ENCODE measurements at regions not wholly inside any gene's neighbourhood (a gene's known extent, or its start where the extent isn't known, plus 50 kb on each side); places are given as distances from the start of the nearest gene placed in this dataset.

DNA sequence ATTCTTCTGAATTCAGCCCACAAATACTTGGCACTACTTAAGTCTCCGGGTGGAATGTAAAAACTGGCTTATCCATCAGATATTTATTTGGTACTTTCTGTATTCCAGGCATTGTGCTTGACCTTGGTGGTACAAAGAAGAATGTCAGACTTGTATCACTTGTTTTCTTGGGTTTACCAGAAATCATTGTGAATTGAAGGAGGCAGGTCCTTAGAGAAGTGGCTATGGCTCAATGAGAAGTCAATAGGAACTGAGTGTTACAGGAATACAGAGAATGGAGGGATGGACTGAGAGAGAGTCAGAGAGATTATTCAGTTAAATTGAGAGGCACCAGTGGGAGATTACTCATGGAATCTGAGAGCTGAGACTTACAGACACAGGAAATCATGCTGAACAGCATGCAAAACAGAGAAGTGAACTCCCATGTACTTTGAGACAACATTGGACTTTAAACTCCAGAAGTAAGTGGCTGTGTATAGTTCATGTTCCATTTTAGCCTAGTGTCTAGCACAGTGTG is 704.1 kb downstream of the CDH11 start:
- no peak for TF ChIP-seq TAF1 (IDR thresholded peaks at IDR 0.05; ENCODE audit: low read depth)
- TF ChIP-seq EZH2 (IDR thresholded peaks at IDR 0.05; ENCODE audit: borderline replicate concordance, insufficient read depth, low read length, poor library complexity, severe bottlenecking) = no peak
- TF ChIP-seq, protein P1, sequence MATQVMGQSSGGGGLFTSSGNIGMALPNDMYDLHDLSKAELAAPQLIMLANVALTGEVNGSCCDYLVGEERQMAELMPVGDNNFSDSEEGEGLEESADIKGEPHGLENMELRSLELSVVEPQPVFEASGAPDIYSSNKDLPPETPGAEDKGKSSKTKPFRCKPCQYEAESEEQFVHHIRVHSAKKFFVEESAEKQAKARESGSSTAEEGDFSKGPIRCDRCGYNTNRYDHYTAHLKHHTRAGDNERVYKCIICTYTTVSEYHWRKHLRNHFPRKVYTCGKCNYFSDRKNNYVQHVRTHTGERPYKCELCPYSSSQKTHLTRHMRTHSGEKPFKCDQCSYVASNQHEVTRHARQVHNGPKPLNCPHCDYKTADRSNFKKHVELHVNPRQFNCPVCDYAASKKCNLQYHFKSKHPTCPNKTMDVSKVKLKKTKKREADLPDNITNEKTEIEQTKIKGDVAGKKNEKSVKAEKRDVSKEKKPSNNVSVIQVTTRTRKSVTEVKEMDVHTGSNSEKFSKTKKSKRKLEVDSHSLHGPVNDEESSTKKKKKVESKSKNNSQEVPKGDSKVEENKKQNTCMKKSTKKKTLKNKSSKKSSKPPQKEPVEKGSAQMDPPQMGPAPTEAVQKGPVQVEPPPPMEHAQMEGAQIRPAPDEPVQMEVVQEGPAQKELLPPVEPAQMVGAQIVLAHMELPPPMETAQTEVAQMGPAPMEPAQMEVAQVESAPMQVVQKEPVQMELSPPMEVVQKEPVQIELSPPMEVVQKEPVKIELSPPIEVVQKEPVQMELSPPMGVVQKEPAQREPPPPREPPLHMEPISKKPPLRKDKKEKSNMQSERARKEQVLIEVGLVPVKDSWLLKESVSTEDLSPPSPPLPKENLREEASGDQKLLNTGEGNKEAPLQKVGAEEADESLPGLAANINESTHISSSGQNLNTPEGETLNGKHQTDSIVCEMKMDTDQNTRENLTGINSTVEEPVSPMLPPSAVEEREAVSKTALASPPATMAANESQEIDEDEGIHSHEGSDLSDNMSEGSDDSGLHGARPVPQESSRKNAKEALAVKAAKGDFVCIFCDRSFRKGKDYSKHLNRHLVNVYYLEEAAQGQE (IDR thresholded peaks at IDR 0.05; ENCODE audit: borderline replicate concordance) = no peak
- TF ChIP-seq, protein P2, sequence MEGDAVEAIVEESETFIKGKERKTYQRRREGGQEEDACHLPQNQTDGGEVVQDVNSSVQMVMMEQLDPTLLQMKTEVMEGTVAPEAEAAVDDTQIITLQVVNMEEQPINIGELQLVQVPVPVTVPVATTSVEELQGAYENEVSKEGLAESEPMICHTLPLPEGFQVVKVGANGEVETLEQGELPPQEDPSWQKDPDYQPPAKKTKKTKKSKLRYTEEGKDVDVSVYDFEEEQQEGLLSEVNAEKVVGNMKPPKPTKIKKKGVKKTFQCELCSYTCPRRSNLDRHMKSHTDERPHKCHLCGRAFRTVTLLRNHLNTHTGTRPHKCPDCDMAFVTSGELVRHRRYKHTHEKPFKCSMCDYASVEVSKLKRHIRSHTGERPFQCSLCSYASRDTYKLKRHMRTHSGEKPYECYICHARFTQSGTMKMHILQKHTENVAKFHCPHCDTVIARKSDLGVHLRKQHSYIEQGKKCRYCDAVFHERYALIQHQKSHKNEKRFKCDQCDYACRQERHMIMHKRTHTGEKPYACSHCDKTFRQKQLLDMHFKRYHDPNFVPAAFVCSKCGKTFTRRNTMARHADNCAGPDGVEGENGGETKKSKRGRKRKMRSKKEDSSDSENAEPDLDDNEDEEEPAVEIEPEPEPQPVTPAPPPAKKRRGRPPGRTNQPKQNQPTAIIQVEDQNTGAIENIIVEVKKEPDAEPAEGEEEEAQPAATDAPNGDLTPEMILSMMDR (IDR thresholded peaks at IDR 0.05; ENCODE audit: poor library complexity, severe bottlenecking) = no peak
- no peak for TF ChIP-seq MXI1 (conservative IDR thresholded peaks at IDR 0.05; ENCODE audit: poor library complexity, severe bottlenecking)
- no peak for TF ChIP-seq SMC3 (conservative IDR thresholded peaks at IDR 0.05; ENCODE audit: poor library complexity)
- TF ChIP-seq POLR2AphosphoS5 (IDR thresholded peaks at IDR 0.05) = no peak
- H3K9ac ChIP-seq (ENCODE audit: low read length) = no peak overlapping the region

DNA sequence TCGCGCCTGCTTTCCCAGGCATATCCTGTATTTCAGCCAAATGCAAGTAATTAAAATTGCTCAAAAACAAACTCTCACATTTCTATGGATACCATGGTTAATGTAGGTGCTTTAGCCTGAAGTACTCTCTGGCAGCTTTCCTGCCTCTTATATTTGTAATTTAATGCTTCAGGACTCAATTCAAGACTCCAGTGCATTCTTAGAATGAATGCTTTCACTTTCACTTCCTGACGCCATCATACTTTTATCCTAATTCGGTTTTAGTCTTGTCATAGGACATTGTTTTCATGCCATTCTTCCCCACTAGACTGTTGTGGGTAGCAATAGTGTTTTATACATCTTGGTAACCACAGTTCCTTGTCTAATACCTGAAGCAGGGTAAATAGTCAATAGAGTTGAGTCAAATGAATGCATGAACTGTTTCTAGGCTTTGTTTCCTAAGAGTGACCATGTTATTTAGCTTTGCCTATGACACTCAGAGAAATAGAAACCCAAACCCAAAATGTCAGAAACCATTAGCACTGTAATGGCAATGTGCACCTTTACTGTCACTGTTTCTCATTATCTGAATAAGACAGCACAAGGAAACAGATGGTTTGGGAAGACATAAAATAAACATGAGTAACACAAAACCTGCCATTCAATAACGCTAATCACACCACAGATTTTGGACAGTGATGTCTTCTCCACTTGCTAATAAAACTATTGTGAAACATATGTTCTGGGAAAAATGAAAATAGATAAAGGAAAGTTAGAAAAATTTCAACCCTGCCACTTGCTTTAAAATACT is 705.5 kb downstream of the CDH11 start:
- H3K79me2 ChIP-seq (replicated peaks; ENCODE audit: insufficient read depth, low read length) = no peaks in the 10 kb centered on the region
- no peak overlapping the region for H3K27ac ChIP-seq (ENCODE audit: low read length)
- TF ChIP-seq EZH2 (IDR thresholded peaks at IDR 0.05; ENCODE audit: borderline replicate concordance, insufficient read depth, low read length, poor library complexity, severe bottlenecking) = no peak
- no peak for TF ChIP-seq TAF1 (IDR thresholded peaks at IDR 0.05; ENCODE audit: low read depth)
- no peak for TF ChIP-seq SMC3 (conservative IDR thresholded peaks at IDR 0.05; ENCODE audit: poor library complexity)
- no peak for TF ChIP-seq POLR2AphosphoS5 (IDR thresholded peaks at IDR 0.05)
- no peak for TF ChIP-seq RAD21 (conservative IDR thresholded peaks at IDR 0.05)
- no peak for TF ChIP-seq EP300 (conservative IDR thresholded peaks at IDR 0.05; ENCODE audit: poor library complexity, severe bottlenecking)
- TF ChIP-seq, protein P2 (IDR thresholded peaks at IDR 0.05; ENCODE audit: poor library complexity, severe bottlenecking) = no peak
- no peak for TF ChIP-seq MXI1 (conservative IDR thresholded peaks at IDR 0.05; ENCODE audit: poor library complexity, severe bottlenecking)
- TF ChIP-seq, protein P1 (IDR thresholded peaks at IDR 0.05; ENCODE audit: borderline replicate concordance) = no peak
- H3K4me3 ChIP-seq (ENCODE audit: low read length) = no peak overlapping the region
- H3K36me3 ChIP-seq (ENCODE audit: insufficient read depth, low read length) = no peaks in the 10 kb centered on the region
- H3K9me3 ChIP-seq (ENCODE audit: low read length) = no peaks in the 10 kb centered on the region
- no peaks in the 10 kb centered on the region for H4K20me1 ChIP-seq (ENCODE audit: insufficient read depth)
- no peak overlapping the region for H3K4me2 ChIP-seq (ENCODE audit: low read length)
- H3F3A ChIP-seq (ENCODE audit: insufficient read depth, low read length, poor library complexity, severe bottlenecking) = no peaks in the 10 kb centered on the region
- no peaks in the 10 kb centered on the region for H3K27me3 ChIP-seq (ENCODE audit: insufficient read depth, low read depth, low read length)
- H3K9me2 ChIP-seq (ENCODE audit: insufficient read depth, low read length) = no peaks in the 10 kb centered on the region
- no peak overlapping the region for H2AFZ ChIP-seq (ENCODE audit: low read depth, low read length)
- no peak overlapping the region for H3K9ac ChIP-seq (ENCODE audit: low read length)

More for the DNA sequence above, 704.1 kb downstream of the CDH11 start:
- no peak overlapping the region for H3K4me3 ChIP-seq (ENCODE audit: low read length)
- H4K20me1 ChIP-seq (ENCODE audit: insufficient read depth) = no peaks in the 10 kb centered on the region
- no peaks in the 10 kb centered on the region for H3K36me3 ChIP-seq (ENCODE audit: insufficient read depth, low read length)
- H3K27ac ChIP-seq (ENCODE audit: low read length) = no peak overlapping the region
- H2AFZ ChIP-seq (ENCODE audit: low read depth, low read length) = no peak overlapping the region
- H3K4me2 ChIP-seq (ENCODE audit: low read length) = no peak overlapping the region
- H3K9me3 ChIP-seq (ENCODE audit: low read length) = no peaks in the 10 kb centered on the region
- no peaks in the 10 kb centered on the region for H3K9me2 ChIP-seq (ENCODE audit: insufficient read depth, low read length)
- no peaks in the 10 kb centered on the region for H3F3A ChIP-seq (ENCODE audit: insufficient read depth, low read length, poor library complexity, severe bottlenecking)
- H3K27me3 ChIP-seq (ENCODE audit: insufficient read depth, low read depth, low read length) = no peaks in the 10 kb centered on the region
- no peaks in the 10 kb centered on the region for H3K79me2 ChIP-seq (replicated peaks; ENCODE audit: insufficient read depth, low read length)
